ENCODE measurements at regions not wholly inside any gene's neighbourhood (a gene's known extent, or its start where the extent isn't known, plus 50 kb on each side); places are given as distances from the start of the nearest gene placed in this dataset.

GRCh38 chr6:11396860-11397259, 140.7 kb upstream of the TMEM170B start:
- no peak for ATAC-seq
- TF ChIP-seq BACH2 (CRISPR knock-in tag; IDR thresholded peaks at IDR 0.05; ENCODE audit: borderline replicate concordance) (no peak), CREB5 (CRISPR knock-in tag; IDR thresholded peaks at IDR 0.05; ENCODE audit: low read depth) (no peak)

- peak; percentile 76 for ATAC-seq
- TF ChIP-seq ZNF565 (CRISPR knock-in tag; conservative IDR thresholded peaks at IDR 0.05; ENCODE audit: low read depth) (no peak), CSDC2 (CRISPR knock-in tag; IDR thresholded peaks at IDR 0.05) (no peak), ZFP30 (CRISPR knock-in tag; IDR thresholded peaks at IDR 0.05) (no peak), CSRNP3 (CRISPR knock-in tag; IDR thresholded peaks at IDR 0.05) (no peak), PATZ1 (CRISPR knock-in tag; IDR thresholded peaks at IDR 0.05; ENCODE audit: borderline replicate concordance) (no peak), ISL1 (CRISPR knock-in tag; IDR thresholded peaks at IDR 0.05) (no peak), ZNF8 (CRISPR knock-in tag; IDR thresholded peaks at IDR 0.05) (no peak), ARNTL (CRISPR knock-in tag; IDR thresholded peaks at IDR 0.05; ENCODE audit: borderline replicate concordance, low read depth) (no peak)
These were observed 143.6 kb upstream of the TMEM170B start for GRCh38 chr6:11393713-11394627.

- TF ChIP-seq ISL1 (CRISPR knock-in tag; IDR thresholded peaks at IDR 0.05) (0 out of 2 replicates have a peak, but pooled peaks have one; percentile 11), TCF4 (CRISPR knock-in tag; IDR thresholded peaks at IDR 0.05; ENCODE audit: borderline replicate concordance) (peak; percentile 32; the same call in 1 of the 2 replicates), ZNF70 (CRISPR knock-in tag; IDR thresholded peaks at IDR 0.05) (no peak), POU6F1 (CRISPR knock-in tag; IDR thresholded peaks at IDR 0.05; ENCODE audit: borderline replicate concordance, low read depth) (no peak)
- ATAC-seq = peak; percentile 25; the same call in 1 of the 3 replicates
These were observed 144.6 kb upstream of the TMEM170B start for GRCh38 chr6:11392778-11393507.

GRCh38 chr6:11391934-11392777, 145.4 kb upstream of the TMEM170B start:
- no peak for ATAC-seq
- TF ChIP-seq CREB5 (CRISPR knock-in tag; IDR thresholded peaks at IDR 0.05; ENCODE audit: low read depth) (no peak), ZNF565 (CRISPR knock-in tag; conservative IDR thresholded peaks at IDR 0.05; ENCODE audit: low read depth) (no peak), RARB (CRISPR knock-in tag; IDR thresholded peaks at IDR 0.05) (no peak), ESRRG (CRISPR knock-in tag; IDR thresholded peaks at IDR 0.05) (no peak), POU6F1 (CRISPR knock-in tag; IDR thresholded peaks at IDR 0.05; ENCODE audit: borderline replicate concordance, low read depth) (no peak), PPARA (CRISPR knock-in tag; IDR thresholded peaks at IDR 0.05; ENCODE audit: borderline replicate concordance) (no peak), OSR1 (CRISPR knock-in tag; IDR thresholded peaks at IDR 0.05) (no peak), TSHZ2 (CRISPR knock-in tag; IDR thresholded peaks at IDR 0.05) (no peak), ZNF8 (CRISPR knock-in tag; IDR thresholded peaks at IDR 0.05) (no peak), TOX (CRISPR knock-in tag; IDR thresholded peaks at IDR 0.05; ENCODE audit: borderline replicate concordance) (no peak), ZC3H10 (CRISPR knock-in tag; IDR thresholded peaks at IDR 0.05) (no peak)
